Mucosa of rectum (tissue), 2 donors: ENCODE measurements at regions not wholly inside any gene's neighbourhood (a gene's known extent, or its start where the extent isn't known, plus 50 kb on each side); places are given as distances from the start of the nearest gene placed in this dataset.

Experiments
- H3K27ac ChIP-seq, 2 donors: one replicate each; pipeline ENCODE4 v1.7.0; 2013; ENCODE audit warnings: inconsistent platforms in 2 of 2, low read depth in 2 of 2, low read length in 2 of 2
- H3K27me3 ChIP-seq, 2 donors: one replicate each; pipeline ENCODE4 v1.7.0; 2013; ENCODE audit warnings: low read length in 2 of 2; ENCODE audit not compliant: control insufficient read depth in 2 of 2, insufficient read depth in 2 of 2
- H3K36me3 ChIP-seq, 2 donors: one replicate each; pipeline ENCODE4 v1.7.0; 2013; ENCODE audit warnings: low read length in 2 of 2; ENCODE audit not compliant: control insufficient read depth in 2 of 2, insufficient read depth in 2 of 2
- H3K4me1 ChIP-seq, 2 donors: one replicate each; pipeline ENCODE4 v1.7.0; 2013; ENCODE audit warnings: low read length in 2 of 2, mild to moderate bottlenecking in 1 of 2; ENCODE audit not compliant: control insufficient read depth in 2 of 2, insufficient read depth in 2 of 2
- H3K4me3 ChIP-seq, 2 donors: one replicate each; pipeline ENCODE4 v1.7.0; 2013; ENCODE audit warnings: low read length in 2 of 2
- H3K9ac ChIP-seq, 2 donors: one replicate each; pipeline ENCODE4 v1.7.0; 2013; ENCODE audit warnings: low read length in 2 of 2, low read depth in 1 of 2, mild to moderate bottlenecking in 1 of 2
- H3K9me3 ChIP-seq, 2 donors: one replicate each; pipeline ENCODE4 v1.7.0; 2013; ENCODE audit warnings: low read length in 2 of 2; ENCODE audit not compliant: control insufficient read depth in 2 of 2
- donor health status: healthy.
- donor health status: Normal muscosa, but diverticular disease.

GRCh38 chr16:14321542-14321941 lies 250.4 kb downstream of the MRTFB start:
- no peaks in the 10 kb centered on the region for H3K36me3 ChIP-seq
- no peak overlapping the region for H3K27ac ChIP-seq
- H3K9me3 ChIP-seq, result no peaks in the 10 kb centered on the region
- H3K4me3 ChIP-seq, result no peak overlapping the region
- H3K4me1 ChIP-seq, result no peaks in the 10 kb centered on the region
- no peak overlapping the region for H3K9ac ChIP-seq
- no peaks in the 10 kb centered on the region for H3K27me3 ChIP-seq

GRCh38 chr16:14320406-14320805 lies 249.3 kb downstream of the MRTFB start:
- H3K4me1 ChIP-seq, result no peaks in the 10 kb centered on the region
- no peak overlapping the region for H3K4me3 ChIP-seq
- H3K27ac ChIP-seq, result no peak overlapping the region
- no peaks in the 10 kb centered on the region for H3K27me3 ChIP-seq
- H3K9ac ChIP-seq, result no peak overlapping the region
- no peaks in the 10 kb centered on the region for H3K36me3 ChIP-seq
- H3K9me3 ChIP-seq, result no peaks in the 10 kb centered on the region
